ENCODE measurements at regions not wholly inside any gene's neighbourhood (a gene's known extent, or its start where the extent isn't known, plus 50 kb on each side); places are given as distances from the start of the nearest gene placed in this dataset.
"Not testable (repeated sequence)": the region's sequence is repeated elsewhere in the genome, so short reads cannot be mapped to it uniquely, and the experiment has no call there.

GRCh38 chr12:86959766-86960458, 703.7 kb upstream of the MGAT4C start:
- ChIA-PET CTCF (no interaction called here), POLR2A (no interaction called here)
- TF ChIP-seq ELF4 (IDR thresholded peaks at IDR 0.05) = no peak
- no peak for TF ChIP-seq FOXA1 (IDR thresholded peaks at IDR 0.05)
- no peak for TF ChIP-seq FOXK2 (IDR thresholded peaks at IDR 0.05)
- TF ChIP-seq HDGF (IDR thresholded peaks at IDR 0.05; ENCODE audit: borderline replicate concordance) = no peak
- TF ChIP-seq ZNF384 (IDR thresholded peaks at IDR 0.05) = no peak
- no peak for TF ChIP-seq ARNT (IDR thresholded peaks at IDR 0.05)
- no peak for TF ChIP-seq L3MBTL2 (conservative IDR thresholded peaks at IDR 0.05)
- no peak for TF ChIP-seq SP1 (IDR thresholded peaks at IDR 0.05)
- DNase-seq (ENCODE audit: extremely low spot score) = no peak

GRCh38 chr12:86950444-86950843, 694.3 kb upstream of the MGAT4C start:
- CTCF ChIA-PET = no interaction called here
- POLR2A ChIA-PET = no interaction called here
- no peak for DNase-seq (ENCODE audit: extremely low spot score)
- TF ChIP-seq LEF1 (IDR thresholded peaks at IDR 0.05; ENCODE audit: borderline replicate concordance) (no peak), HDGF (IDR thresholded peaks at IDR 0.05; ENCODE audit: borderline replicate concordance) (no peak), SP1 (IDR thresholded peaks at IDR 0.05) (no peak), BHLHE40 (IDR thresholded peaks at IDR 0.05; ENCODE audit: borderline replicate concordance) (no peak)

GRCh38 chr12:86950043-86950442, 693.9 kb upstream of the MGAT4C start:
- ChIA-PET CTCF (no interaction called here), POLR2A (no interaction called here)
- no peak for DNase-seq (ENCODE audit: extremely low spot score)
- TF ChIP-seq HDGF (IDR thresholded peaks at IDR 0.05; ENCODE audit: borderline replicate concordance) (no peak), L3MBTL2 (conservative IDR thresholded peaks at IDR 0.05) (no peak), BHLHE40 (IDR thresholded peaks at IDR 0.05; ENCODE audit: borderline replicate concordance) (no peak), FOXM1 (IDR thresholded peaks at IDR 0.05; ENCODE audit: borderline replicate concordance) (no peak), ELF4 (IDR thresholded peaks at IDR 0.05) (no peak), ARNT (IDR thresholded peaks at IDR 0.05) (no peak), FOXK2 (IDR thresholded peaks at IDR 0.05) (no peak), PKNOX1 (IDR thresholded peaks at IDR 0.05) (no peak), SUZ12 (IDR thresholded peaks at IDR 0.05) (no peak), LEF1 (IDR thresholded peaks at IDR 0.05; ENCODE audit: borderline replicate concordance) (no peak), ZNF384 (IDR thresholded peaks at IDR 0.05) (no peak), NFRKB (IDR thresholded peaks at IDR 0.05) (no peak), CTBP1 (IDR thresholded peaks at IDR 0.05; ENCODE audit: borderline replicate concordance) (no peak), SP1 (IDR thresholded peaks at IDR 0.05) (no peak), FOXA1 (IDR thresholded peaks at IDR 0.05) (no peak), TARDBP (IDR thresholded peaks at IDR 0.05) (no peak)

- CTCF ChIA-PET = no interaction called here
These were observed 692.7 kb upstream of the MGAT4C start for GRCh38 chr12:86948851-86949250.

GRCh38 chr12:86945685-86946196, 689.5 kb upstream of the MGAT4C start:
- POLR2A ChIA-PET = no interaction called here
- CTCF ChIA-PET = no interaction called here
- no peak for DNase-seq (ENCODE audit: extremely low spot score)
- TF ChIP-seq FOXA1 (IDR thresholded peaks at IDR 0.05) = no peak
- TF ChIP-seq NFRKB (IDR thresholded peaks at IDR 0.05) = no peak
- no peak for TF ChIP-seq L3MBTL2 (conservative IDR thresholded peaks at IDR 0.05)
- no peak for TF ChIP-seq ELF4 (IDR thresholded peaks at IDR 0.05)
- TF ChIP-seq ARNT (IDR thresholded peaks at IDR 0.05) = no peak
- no peak for TF ChIP-seq CTBP1 (IDR thresholded peaks at IDR 0.05; ENCODE audit: borderline replicate concordance)
- TF ChIP-seq HDGF (IDR thresholded peaks at IDR 0.05; ENCODE audit: borderline replicate concordance) = no peak
- TF ChIP-seq PKNOX1 (IDR thresholded peaks at IDR 0.05) = no peak

More at GRCh38 chr12:86948851-86949250, 692.7 kb upstream of the MGAT4C start:
- DNase-seq (ENCODE audit: extremely low spot score) = no peak
- no peak for TF ChIP-seq FOXM1 (IDR thresholded peaks at IDR 0.05; ENCODE audit: borderline replicate concordance)
- no peak for TF ChIP-seq ZNF384 (IDR thresholded peaks at IDR 0.05)
- POLR2A ChIA-PET = no interaction called here

GRCh38 chr12:86944197-86944819, 688.1 kb upstream of the MGAT4C start:
- CTCF ChIA-PET; DNase-seq (ENCODE audit: extremely low spot score); POLR2A ChIA-PET: not testable (repeated sequence)

- ChIA-PET POLR2A (no interaction called here), CTCF (no interaction called here)
- TF ChIP-seq SUZ12 (IDR thresholded peaks at IDR 0.05) (no peak), L3MBTL2 (conservative IDR thresholded peaks at IDR 0.05) (no peak), BHLHE40 (IDR thresholded peaks at IDR 0.05; ENCODE audit: borderline replicate concordance) (no peak), ELF4 (IDR thresholded peaks at IDR 0.05) (no peak), HDGF (IDR thresholded peaks at IDR 0.05; ENCODE audit: borderline replicate concordance) (no peak), PKNOX1 (IDR thresholded peaks at IDR 0.05) (no peak), ZNF384 (IDR thresholded peaks at IDR 0.05) (no peak), FOXK2 (IDR thresholded peaks at IDR 0.05) (no peak), SP1 (IDR thresholded peaks at IDR 0.05) (no peak), NFRKB (IDR thresholded peaks at IDR 0.05) (no peak), TARDBP (IDR thresholded peaks at IDR 0.05) (no peak), LEF1 (IDR thresholded peaks at IDR 0.05; ENCODE audit: borderline replicate concordance) (no peak), FOXA1 (IDR thresholded peaks at IDR 0.05) (no peak), FOXM1 (IDR thresholded peaks at IDR 0.05; ENCODE audit: borderline replicate concordance) (no peak)
These were observed 675.5 kb upstream of the MGAT4C start for GRCh38 chr12:86931714-86932113.

More at GRCh38 chr12:86931714-86932113, 675.5 kb upstream of the MGAT4C start:
- DNase-seq (ENCODE audit: extremely low spot score) = no peak

All from HEK293T (cell line).